IMR-90 (cell line): ENCODE measurements at regions not wholly inside any gene's neighbourhood (a gene's known extent, or its start where the extent isn't known, plus 50 kb on each side); places are given as distances from the start of the nearest gene placed in this dataset.

Experiments
- BHLHE40 ChIP-seq: fragments of 150-350 bp; IDR thresholded peaks from 2 replicates; pipeline ENCODE4 v1.6.1; 2016; ENCODE audit warnings: mild to moderate bottlenecking, low read depth, low read length
- MAZ ChIP-seq: IDR thresholded peaks from 2 replicates; pipeline ENCODE4 v1.6.1; 2012; ENCODE audit warnings: low read depth, mild to moderate bottlenecking, low read length, improper control_type of control experiment, moderate library complexity, borderline replicate concordance
- MXI1 ChIP-seq: IDR thresholded peaks from 2 replicates; pipeline ENCODE4 v1.6.1; 2012; ENCODE audit warnings: low read depth, mild to moderate bottlenecking, low read length, moderate library complexity, borderline replicate concordance
- NFE2L2 ChIP-seq: fragments of 150-350 bp; IDR thresholded peaks from 2 replicates; pipeline ENCODE4 v1.6.1; 2016; ENCODE audit warnings: low read depth, mild to moderate bottlenecking, low read length
- POLR2A ChIP-seq: IDR thresholded peaks from 2 replicates; pipeline ENCODE4 v1.6.1; 2012; ENCODE audit warnings: mild to moderate bottlenecking, low read depth, low read length
- RAD21 ChIP-seq: IDR thresholded peaks from 2 replicates; pipeline ENCODE4 v1.6.1; 2012; ENCODE audit warnings: low read length, improper control_type of control experiment
- RCOR1 ChIP-seq: IDR thresholded peaks from 2 replicates; pipeline ENCODE4 v1.6.1; 2012; ENCODE audit warnings: mild to moderate bottlenecking, low read length, improper control_type of control experiment; ENCODE audit not compliant: insufficient replicate concordance
- RFX5 ChIP-seq: IDR thresholded peaks from 2 replicates; pipeline ENCODE4 v1.8.0; 2012; ENCODE audit warnings: low read depth, mild to moderate bottlenecking, low read length, moderate library complexity
- TF ChIP-seq, protein P1 (sequence below): conservative IDR thresholded peaks from 2 replicates; pipeline ENCODE4 v1.5.1; 2012; ENCODE audit warnings: mild to moderate bottlenecking, low read depth, low read length, improper control_type of control experiment
- TF ChIP-seq, protein P2 (sequence below): fragments of 150-350 bp; IDR thresholded peaks from 2 replicates; pipeline ENCODE4 v1.6.1; 2017; ENCODE audit warnings: mild to moderate bottlenecking, antibody characterized with exemption, low read length, low read depth

DNA sequence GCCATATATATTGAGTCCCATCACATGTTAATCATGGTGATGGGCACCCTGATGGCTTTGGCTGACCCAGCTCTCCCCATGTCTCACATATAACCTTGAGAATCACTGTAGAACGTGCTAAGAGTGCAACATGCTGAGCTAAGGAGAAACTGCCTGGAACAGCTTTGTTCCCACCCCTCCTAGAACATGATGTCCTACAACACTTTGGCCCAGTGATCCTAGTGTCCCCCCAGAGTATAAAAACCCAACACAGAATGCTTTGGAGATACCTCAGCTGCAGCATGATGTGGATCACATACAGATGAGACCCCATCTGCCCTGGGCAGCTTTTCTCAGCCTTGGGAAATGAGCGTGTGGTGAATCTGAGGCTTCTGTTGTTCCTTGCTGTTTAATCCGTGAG, 343.5 kb downstream of the NFIB start:
- TF ChIP-seq, protein P1, sequence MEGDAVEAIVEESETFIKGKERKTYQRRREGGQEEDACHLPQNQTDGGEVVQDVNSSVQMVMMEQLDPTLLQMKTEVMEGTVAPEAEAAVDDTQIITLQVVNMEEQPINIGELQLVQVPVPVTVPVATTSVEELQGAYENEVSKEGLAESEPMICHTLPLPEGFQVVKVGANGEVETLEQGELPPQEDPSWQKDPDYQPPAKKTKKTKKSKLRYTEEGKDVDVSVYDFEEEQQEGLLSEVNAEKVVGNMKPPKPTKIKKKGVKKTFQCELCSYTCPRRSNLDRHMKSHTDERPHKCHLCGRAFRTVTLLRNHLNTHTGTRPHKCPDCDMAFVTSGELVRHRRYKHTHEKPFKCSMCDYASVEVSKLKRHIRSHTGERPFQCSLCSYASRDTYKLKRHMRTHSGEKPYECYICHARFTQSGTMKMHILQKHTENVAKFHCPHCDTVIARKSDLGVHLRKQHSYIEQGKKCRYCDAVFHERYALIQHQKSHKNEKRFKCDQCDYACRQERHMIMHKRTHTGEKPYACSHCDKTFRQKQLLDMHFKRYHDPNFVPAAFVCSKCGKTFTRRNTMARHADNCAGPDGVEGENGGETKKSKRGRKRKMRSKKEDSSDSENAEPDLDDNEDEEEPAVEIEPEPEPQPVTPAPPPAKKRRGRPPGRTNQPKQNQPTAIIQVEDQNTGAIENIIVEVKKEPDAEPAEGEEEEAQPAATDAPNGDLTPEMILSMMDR: no peak
- no peak for TF ChIP-seq MXI1
- TF ChIP-seq RCOR1: no peak
- TF ChIP-seq NFE2L2: no peak
- TF ChIP-seq POLR2A: no peak
- TF ChIP-seq MAZ: no peak
- TF ChIP-seq, protein P2, sequence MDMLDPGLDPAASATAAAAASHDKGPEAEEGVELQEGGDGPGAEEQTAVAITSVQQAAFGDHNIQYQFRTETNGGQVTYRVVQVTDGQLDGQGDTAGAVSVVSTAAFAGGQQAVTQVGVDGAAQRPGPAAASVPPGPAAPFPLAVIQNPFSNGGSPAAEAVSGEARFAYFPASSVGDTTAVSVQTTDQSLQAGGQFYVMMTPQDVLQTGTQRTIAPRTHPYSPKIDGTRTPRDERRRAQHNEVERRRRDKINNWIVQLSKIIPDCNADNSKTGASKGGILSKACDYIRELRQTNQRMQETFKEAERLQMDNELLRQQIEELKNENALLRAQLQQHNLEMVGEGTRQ: no peak
- TF ChIP-seq RFX5: no peak
- TF ChIP-seq BHLHE40: no peak
- no peak for TF ChIP-seq RAD21
